ENCODE measurements at regions not wholly inside any gene's neighbourhood (a gene's known extent, or its start where the extent isn't known, plus 50 kb on each side); places are given as distances from the start of the nearest gene placed in this dataset.

- H3K27ac Mint-ChIP-seq: no peak overlapping the region
- no peak overlapping the region for H3K27ac ChIP-seq (ENCODE audit: low read depth, low read length)
- intact Hi-C loops (cut with micrococcal nuclease): no loop called here
Measured at GRCh38 chr17:55567240-55568214, 56.3 kb upstream of the SMIM36 start.

GRCh38 chr17:55564081-55564480 is 52.8 kb upstream of the SMIM36 start:
- H3K4me1 Mint-ChIP-seq: no peaks in the 10 kb centered on the region
- Histone ChIP-seq H3K4me1 (ENCODE audit: insufficient read depth, low read length) (no peaks in the 10 kb centered on the region), H3K9me3 (ENCODE audit: control insufficient read depth in 1 of 2, low read length in 2 of 2) (no peaks in the 10 kb centered on the region), H3K27ac (ENCODE audit: low read depth, low read length) (no peak overlapping the region), H3K27me3 (ENCODE audit: insufficient read depth, low read length) (no peaks in the 10 kb centered on the region), H3K36me3 (ENCODE audit: insufficient read depth, low read length) (no peaks in the 10 kb centered on the region), H3K4me3 (ENCODE audit: low read length in 2 of 2) (no peak overlapping the region)
- H3K9me3 Mint-ChIP-seq: no peaks in the 10 kb centered on the region
- intact Hi-C loops (cut with micrococcal nuclease): no loop called here
- ChIA-PET POLR2A (ENCODE audit: partially characterized antibody) (no interaction called here), CTCF (ENCODE audit: partially characterized antibody) (no interaction called here)
- no peak overlapping the region for H3K27ac Mint-ChIP-seq
- peaks cover 3 to 13% of the 10 kb centered on the region in 2 donors for H3K27me3 Mint-ChIP-seq
- no peak overlapping the region for H3K4me3 Mint-ChIP-seq
- no peak for DNase-seq
- no peaks in the 10 kb centered on the region for H3K36me3 Mint-ChIP-seq

More at GRCh38 chr17:55567240-55568214, 56.3 kb upstream of the SMIM36 start:
- DNase-seq: no peak
- Mint-ChIP-seq H3K27me3 (peaks cover 0 to 6% of the 10 kb centered on the region in 2 donors), H3K4me1 (no peaks in the 10 kb centered on the region), H3K36me3 (no peaks in the 10 kb centered on the region), H3K9me3 (no peaks in the 10 kb centered on the region), H3K4me3 (no peak overlapping the region)
- Histone ChIP-seq H3K36me3 (ENCODE audit: insufficient read depth, low read length) (no peaks in the 10 kb centered on the region), H3K4me1 (ENCODE audit: insufficient read depth, low read length) (no peaks in the 10 kb centered on the region), H3K27me3 (ENCODE audit: insufficient read depth, low read length) (no peaks in the 10 kb centered on the region), H3K4me3 (ENCODE audit: low read length in 2 of 2) (no peak overlapping the region), H3K9me3 (ENCODE audit: control insufficient read depth in 1 of 2, low read length in 2 of 2) (no peaks in the 10 kb centered on the region)
- POLR2A ChIA-PET (ENCODE audit: partially characterized antibody): no interaction called here
- CTCF ChIA-PET (ENCODE audit: partially characterized antibody): interaction anchor here (0.7 to 1.2 kb wide), 2 partner anchors 36 to 54 kb away, joined by 3 to 6 read pairs; no protein-coding TSS in a partner anchor

DNA sequence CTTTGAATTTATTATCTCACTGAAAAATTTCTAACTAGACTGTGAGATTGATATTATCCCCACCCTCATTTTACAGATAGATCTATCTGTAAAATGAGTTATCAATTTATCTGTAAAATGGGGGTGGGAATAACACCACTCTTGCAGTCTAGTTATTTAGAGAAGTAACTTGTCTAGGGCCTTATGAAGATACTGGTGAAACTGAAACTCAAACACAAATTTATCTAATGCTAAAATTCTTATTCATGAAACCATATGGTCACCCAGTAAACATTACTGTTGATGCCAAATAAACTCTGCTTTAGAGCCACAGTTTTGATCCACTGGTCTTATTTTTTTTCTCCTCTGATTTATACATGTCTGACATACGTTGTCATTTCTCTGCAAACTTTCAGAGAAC is 52.1 kb upstream of the SMIM36 start:
- CTCF ChIA-PET (ENCODE audit: partially characterized antibody): no interaction called here
- intact Hi-C loops (cut with micrococcal nuclease): no loop called here
- peaks cover 3 to 13% of the 10 kb centered on the region in 2 donors for H3K27me3 Mint-ChIP-seq

DNA sequence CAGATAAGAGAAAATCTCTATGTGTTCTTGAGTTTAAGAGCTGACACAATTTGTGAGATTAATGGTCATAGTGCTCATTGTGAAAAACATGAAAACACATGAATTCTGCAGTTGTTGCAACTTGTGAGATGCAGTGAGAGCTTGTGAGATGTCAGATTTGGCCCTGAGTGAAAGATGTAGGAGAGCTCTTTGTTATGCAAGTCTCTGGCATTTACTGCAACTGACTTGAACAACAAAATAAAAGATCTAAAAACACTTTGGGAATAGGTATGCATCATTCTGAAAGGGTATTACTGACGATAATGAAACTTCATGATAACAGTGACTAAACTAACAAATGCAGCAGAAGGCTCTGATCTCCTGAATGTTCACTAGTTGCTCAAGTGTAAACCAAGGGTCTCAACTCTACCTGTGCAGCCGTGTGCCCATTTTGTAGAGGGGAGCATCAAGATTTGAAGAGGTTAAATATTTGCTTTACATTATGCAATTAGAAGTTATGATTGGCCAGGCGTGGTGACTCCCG is 50.8 kb upstream of the SMIM36 start:
- Histone ChIP-seq H3K4me1 (ENCODE audit: insufficient read depth, low read length) (no peaks in the 10 kb centered on the region), H3K27me3 (ENCODE audit: insufficient read depth, low read length) (no peaks in the 10 kb centered on the region), H3K27ac (ENCODE audit: low read depth, low read length) (no peak overlapping the region), H3K4me3 (ENCODE audit: low read length in 2 of 2) (no peak overlapping the region), H3K9me3 (ENCODE audit: control insufficient read depth in 1 of 2, low read length in 2 of 2) (no peaks in the 10 kb centered on the region), H3K36me3 (ENCODE audit: insufficient read depth, low read length) (no peaks in the 10 kb centered on the region)
- Mint-ChIP-seq H3K27ac (no peak overlapping the region), H3K36me3 (no peaks in the 10 kb centered on the region), H3K27me3 (peaks cover 3 to 14% of the 10 kb centered on the region in 2 donors), H3K4me3 (no peak overlapping the region), H3K4me1 (no peaks in the 10 kb centered on the region), H3K9me3 (peaks cover 0 to 2% (median 0%) of the 10 kb centered on the region in 8 donors)
- intact Hi-C loops (cut with micrococcal nuclease): no loop called here
- POLR2A ChIA-PET (ENCODE audit: partially characterized antibody): no interaction called here
- no peak for DNase-seq
- CTCF ChIA-PET (ENCODE audit: partially characterized antibody): no interaction called here

More for the DNA sequence above, 52.1 kb upstream of the SMIM36 start:
- Mint-ChIP-seq H3K9me3 (peaks cover 0 to under 1% (median 0%) of the 10 kb centered on the region in 8 donors), H3K36me3 (no peaks in the 10 kb centered on the region), H3K27ac (no peak overlapping the region), H3K4me3 (no peak overlapping the region), H3K4me1 (no peaks in the 10 kb centered on the region)
- POLR2A ChIA-PET (ENCODE audit: partially characterized antibody): no interaction called here
- Histone ChIP-seq H3K36me3 (ENCODE audit: insufficient read depth, low read length) (no peaks in the 10 kb centered on the region), H3K9me3 (ENCODE audit: control insufficient read depth in 1 of 2, low read length in 2 of 2) (no peaks in the 10 kb centered on the region), H3K4me3 (ENCODE audit: low read length in 2 of 2) (no peak overlapping the region), H3K4me1 (ENCODE audit: insufficient read depth, low read length) (no peaks in the 10 kb centered on the region), H3K27me3 (ENCODE audit: insufficient read depth, low read length) (no peaks in the 10 kb centered on the region), H3K27ac (ENCODE audit: low read depth, low read length) (no peak overlapping the region)
- DNase-seq: no peak

DNA sequence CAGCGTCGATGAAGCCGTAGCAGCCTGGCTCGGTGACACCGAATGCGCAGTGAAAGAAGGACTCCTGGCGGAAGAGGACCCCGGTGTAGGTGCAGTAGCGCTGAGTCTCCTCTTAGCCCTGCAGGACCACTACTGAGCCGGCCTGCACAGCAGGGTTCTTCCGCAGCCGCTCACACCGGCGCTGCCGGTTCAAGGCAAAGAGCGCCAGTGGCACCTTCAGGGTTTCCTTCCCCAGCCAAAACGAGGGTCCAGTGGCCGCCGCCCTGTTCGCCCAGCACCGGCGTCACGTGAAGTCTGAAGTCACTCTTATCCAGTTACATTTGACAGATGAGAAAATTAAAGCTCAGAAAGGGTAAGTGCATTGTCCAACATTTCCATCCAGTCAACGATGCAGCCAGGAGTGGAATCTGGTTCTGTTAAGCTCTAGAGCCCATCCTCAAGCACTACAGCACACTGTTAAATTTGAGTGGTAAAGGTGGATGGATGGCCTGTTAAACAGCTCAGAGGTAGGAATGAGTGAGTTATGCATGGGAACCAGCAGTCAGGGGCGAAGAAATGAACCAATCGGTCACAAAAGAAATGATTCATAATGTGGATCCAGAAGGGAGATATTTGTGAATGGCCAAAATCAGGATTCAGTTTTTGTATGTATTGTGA is 50.2 kb upstream of the SMIM36 start:
- CTCF ChIA-PET (ENCODE audit: partially characterized antibody): no interaction called here
- H3K4me1 ChIP-seq (ENCODE audit: insufficient read depth, low read length): no peaks in the 10 kb centered on the region
- no peaks in the 10 kb centered on the region for H3K27me3 ChIP-seq (ENCODE audit: insufficient read depth, low read length)
- Mint-ChIP-seq H3K27ac (no peak overlapping the region), H3K4me1 (no peaks in the 10 kb centered on the region), H3K9me3 (peaks cover 0 to 2% (median 0%) of the 10 kb centered on the region in 8 donors), H3K4me3 (no peak overlapping the region), H3K27me3 (peaks cover 5 to 11% of the 10 kb centered on the region in 2 donors), H3K36me3 (no peaks in the 10 kb centered on the region)
- H3K9me3 ChIP-seq (ENCODE audit: control insufficient read depth in 1 of 2, low read length in 2 of 2): no peaks in the 10 kb centered on the region
- POLR2A ChIA-PET (ENCODE audit: partially characterized antibody): no interaction called here
- no peaks in the 10 kb centered on the region for H3K36me3 ChIP-seq (ENCODE audit: insufficient read depth, low read length)
- DNase-seq: no peak
- no peak overlapping the region for H3K27ac ChIP-seq (ENCODE audit: low read depth, low read length)
- H3K4me3 ChIP-seq (ENCODE audit: low read length in 2 of 2): no peak overlapping the region
- intact Hi-C loops (cut with micrococcal nuclease): no loop called here

Measured in CD4-positive, alpha-beta memory T cell (primary cell).